ENCODE measurements at regions not wholly inside any gene's neighbourhood (a gene's known extent, or its start where the extent isn't known, plus 50 kb on each side); places are given as distances from the start of the nearest gene placed in this dataset.
"Not testable (repeated sequence)": the region's sequence is repeated elsewhere in the genome, so short reads cannot be mapped to it uniquely, and the experiment has no call there.

DNA sequence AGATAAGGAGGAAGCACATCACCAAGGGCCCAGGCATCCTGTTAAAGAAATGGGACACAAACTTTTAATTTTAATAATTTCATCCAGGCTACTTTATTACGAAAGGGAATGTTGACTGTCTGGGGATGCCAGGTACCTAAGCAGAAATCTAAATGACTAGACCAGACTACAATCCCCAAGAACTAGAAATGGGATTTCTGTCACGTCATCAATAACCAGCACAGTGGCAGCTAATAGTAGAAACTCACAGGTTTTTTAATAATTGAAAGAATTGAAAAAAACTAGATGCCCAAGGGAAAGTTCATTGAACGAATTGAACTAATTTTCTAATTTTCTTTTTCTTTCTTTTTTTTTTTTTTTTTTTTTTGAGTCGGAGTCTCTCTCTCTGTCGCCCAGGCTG, 789.3 kb downstream of the IGSF11 start:
- in situ Hi-C loops (cut with HindIII; ENCODE audit: low sequenced_read_pairs), result no loop called here

DNA sequence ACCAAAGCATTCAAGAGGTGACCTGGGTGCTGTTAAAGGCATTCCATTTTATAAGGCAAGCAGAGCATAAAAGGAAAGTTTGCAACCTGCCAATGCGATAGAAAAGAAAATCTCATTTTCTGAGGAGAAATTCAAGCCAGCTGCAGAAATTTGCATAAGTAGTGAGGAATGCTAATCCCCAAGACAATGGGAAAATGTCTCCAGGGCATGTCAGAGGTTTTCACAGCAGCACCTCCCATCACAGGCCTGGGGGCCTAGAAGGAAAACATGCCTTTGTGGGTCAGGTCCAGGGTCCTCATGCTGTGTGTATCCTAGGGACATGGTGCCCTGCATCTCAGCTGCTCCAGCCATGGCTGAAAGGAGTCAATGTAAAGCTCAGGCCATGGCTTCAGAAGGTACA, 775.8 kb downstream of the IGSF11 start:
- in situ Hi-C loops (cut with HindIII; ENCODE audit: low sequenced_read_pairs), result not testable (repeated sequence)

DNA sequence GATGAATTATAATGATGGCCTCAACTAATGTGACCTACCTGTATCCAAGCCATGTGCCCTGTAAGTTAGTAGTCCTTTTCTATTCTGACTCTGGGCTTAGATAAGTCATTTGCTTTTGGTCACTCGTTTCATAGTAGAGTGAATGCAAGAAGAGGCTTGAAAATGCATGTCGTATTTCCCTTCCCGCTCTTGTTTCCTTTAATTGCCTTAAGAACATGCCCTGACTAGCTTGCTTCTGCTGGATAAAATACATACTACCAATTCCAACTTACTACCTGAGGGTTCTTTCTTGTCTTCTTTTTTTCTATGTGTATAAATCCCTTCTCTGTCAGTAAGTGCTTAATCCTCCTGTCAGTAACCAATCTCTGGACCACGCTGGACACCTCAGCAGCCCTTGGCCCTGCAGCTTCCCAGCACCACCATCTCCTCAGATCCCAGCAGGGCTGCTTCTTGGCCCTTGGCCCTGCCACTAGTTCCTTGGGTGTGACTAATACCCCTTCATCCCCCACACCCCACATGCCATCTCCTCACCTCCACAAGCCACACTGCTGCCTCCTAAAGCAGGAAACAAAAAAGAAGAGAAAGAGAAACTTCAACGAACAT, 771.7 kb downstream of the IGSF11 start:
- in situ Hi-C loops (cut with HindIII; ENCODE audit: low sequenced_read_pairs), result no loop called here

DNA sequence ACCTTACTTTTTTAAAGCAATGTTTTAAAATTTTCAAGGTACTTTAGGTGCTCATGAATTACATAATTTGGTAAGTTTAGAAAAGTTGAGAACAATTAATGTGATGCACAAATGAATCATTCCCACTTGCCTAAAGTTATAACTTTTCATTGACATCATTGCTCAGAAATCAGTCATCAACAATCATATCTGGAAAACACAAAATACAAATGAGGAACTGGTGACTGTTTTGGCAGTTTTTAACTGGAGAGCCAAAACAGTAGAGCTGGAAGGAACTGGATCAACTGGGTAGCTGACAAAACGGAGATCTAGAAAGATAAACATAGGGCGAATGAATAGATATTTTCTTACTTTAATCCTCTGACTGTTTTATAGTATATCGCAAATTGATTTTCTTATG, 767.1 kb downstream of the IGSF11 start:
- in situ Hi-C loops (cut with HindIII; ENCODE audit: low sequenced_read_pairs), result no loop called here

DNA sequence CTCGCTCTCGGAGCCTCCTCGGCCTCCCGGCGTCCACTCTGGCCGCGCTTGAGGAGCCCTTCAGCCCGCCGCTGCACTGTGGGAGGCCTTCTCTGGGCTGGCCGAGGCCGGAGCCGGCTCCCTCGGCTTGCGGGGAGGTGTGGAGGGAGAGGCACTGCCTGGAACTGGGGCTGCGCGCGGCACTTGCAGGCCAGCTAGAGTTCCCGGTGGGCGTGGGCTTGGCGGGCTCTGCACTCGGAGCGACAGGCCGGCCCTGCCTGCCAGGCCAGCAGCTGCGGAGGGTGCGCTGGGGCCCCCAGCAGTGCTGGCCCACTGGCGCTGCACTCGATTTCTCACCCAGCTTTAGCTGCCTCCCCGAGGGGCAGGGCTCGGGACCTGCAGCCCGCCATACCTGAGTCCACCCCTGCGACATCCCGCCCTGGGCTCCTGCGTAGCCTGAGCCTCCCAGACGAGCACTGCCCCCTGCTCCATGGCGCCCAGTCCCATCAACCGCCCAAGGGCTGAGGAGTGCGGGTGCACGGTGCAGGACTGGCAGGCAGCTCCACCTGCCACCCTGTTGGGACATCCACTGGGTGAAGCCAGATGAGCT, 765.0 kb downstream of the IGSF11 start:
- in situ Hi-C loops (cut with HindIII; ENCODE audit: low sequenced_read_pairs), result no loop called here

DNA sequence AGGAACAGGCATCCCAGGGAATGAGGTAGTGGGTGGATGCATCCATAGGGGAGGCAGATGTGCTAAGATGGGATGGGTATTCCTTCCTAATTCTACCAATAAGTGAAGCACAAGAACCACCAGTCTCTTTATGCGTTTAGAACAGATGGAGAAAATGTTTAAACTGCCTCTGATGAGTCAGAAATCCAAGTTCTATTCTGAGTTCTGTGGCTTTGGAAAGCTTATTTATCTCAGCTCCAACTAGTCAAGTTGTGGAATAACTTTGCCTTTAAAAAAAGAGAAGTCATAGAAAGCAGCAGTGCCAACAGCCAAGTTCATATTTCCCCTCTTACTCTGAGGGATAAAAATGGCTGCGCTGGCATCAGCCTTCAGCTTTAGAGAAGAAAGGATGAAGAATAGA, 761.7 kb downstream of the IGSF11 start:
- in situ Hi-C loops (cut with HindIII; ENCODE audit: low sequenced_read_pairs), result no loop called here

DNA sequence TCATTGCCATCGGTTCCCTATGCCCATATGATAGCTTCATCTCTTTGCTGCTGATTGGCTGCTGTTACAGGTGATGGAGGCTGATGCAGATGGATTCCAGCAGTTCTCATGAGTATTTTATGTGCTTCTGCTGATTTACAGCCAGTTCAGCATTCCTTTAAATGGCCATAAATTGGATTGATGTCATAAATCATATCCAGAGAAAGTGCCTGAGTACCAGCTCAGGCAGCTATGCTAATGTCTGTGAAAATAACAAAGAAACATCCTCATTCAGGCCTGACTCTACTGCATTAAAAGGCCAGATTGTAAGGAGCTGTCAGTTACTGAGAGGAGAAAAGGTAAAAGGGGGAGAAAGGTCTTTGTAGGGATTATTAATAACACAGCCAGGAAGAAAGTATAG, 756.8 kb downstream of the IGSF11 start:
- in situ Hi-C loops (cut with HindIII; ENCODE audit: low sequenced_read_pairs), result no loop called here

DNA sequence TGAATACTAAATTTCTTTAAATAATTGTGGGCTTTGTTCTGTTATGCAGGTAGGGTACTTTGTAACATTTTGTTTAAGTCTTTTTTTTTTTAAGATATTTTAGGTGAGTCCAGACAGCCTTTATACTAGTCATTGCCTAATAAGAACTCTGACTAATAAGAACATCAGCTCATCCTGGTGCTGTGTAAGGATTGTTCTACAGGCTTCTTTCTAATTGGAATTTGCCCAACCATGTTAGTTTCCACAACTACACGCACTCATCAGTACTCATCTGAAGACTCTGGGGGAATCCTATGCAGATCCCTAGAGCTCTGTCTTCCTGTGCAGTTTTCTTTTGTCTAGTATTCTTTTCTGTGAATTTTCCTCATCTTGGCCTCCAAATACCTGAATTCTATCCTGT, 741.8 kb downstream of the IGSF11 start:
- in situ Hi-C loops (cut with HindIII; ENCODE audit: low sequenced_read_pairs), result no loop called here

DNA sequence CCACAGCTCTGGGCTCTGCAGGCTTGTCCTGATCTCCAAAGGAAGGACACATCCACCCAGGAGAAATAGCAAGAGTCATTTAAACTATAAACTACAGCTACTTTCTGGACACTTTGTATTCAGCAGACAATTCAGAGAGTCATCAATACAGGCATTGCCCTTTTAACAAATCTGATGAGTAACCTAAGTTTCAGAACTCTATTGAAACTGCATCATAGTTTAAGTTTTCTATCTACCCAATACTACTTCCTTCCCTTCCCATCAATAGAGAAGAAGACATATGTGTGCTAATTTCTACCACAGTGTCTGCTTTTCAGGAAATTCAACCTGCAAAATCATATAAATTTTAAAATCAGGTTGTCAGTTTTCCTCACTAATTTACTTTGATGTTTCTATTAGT, 736.5 kb downstream of the IGSF11 start:
- in situ Hi-C loops (cut with HindIII; ENCODE audit: low sequenced_read_pairs), result no loop called here

DNA sequence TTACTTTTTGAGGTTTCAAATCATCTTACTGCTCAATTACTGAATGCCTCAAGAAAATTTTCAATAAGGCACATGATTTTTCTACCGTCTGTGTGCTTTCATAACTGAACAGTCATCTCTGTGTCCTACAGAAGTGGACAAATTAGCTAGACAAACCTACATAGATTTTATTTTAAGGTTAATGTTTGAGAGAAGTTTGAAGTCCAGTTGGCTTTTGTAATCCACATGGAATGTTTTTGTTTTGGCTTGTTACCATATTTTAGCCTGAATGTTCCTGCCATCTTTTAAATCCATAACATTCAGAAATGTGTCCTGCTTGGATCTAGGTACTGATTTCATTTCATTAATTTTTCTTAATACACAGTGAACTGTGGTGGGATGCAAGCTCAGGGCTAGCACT, 730.1 kb downstream of the IGSF11 start:
- in situ Hi-C loops (cut with HindIII; ENCODE audit: low sequenced_read_pairs), result no loop called here

DNA sequence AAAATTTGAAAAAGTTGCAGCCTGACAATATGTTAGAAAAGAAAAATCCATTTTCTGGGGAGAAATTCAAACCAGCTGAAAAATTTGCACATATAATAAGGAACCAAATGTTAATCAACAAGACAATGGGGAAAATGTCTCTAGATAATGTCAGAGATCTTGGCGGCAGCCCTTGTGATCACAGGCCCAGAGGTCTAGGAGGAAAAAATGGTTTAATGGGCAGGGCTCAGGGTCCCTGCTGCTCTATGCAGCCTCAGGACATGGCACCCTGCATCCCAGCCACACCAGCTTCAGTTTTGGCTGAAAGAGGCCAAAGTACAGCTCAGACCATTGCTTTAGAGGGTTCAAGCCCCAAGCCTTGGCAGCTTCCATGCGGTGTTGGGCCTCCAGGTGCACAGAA, 701.9 kb downstream of the IGSF11 start:
- in situ Hi-C loops (cut with HindIII; ENCODE audit: low sequenced_read_pairs), result no loop called here

DNA sequence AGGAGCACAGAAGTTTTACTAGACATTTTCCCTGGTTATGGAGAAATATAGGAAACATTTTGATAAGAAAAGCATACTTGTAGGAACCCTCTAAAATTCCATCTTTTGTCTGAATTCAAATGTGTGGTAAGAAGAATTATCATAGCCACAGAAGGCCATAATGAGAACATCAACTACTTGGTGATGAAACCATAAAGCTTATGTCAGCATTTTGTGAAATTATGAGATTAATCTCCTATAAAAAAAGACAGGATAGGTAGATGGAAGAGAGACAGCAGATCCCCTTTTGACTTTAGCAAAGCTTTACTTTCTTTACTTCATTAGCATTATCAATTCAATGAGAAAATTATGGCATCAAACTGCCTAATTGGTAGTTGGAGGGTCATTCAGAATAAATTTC, 697.0 kb downstream of the IGSF11 start:
- in situ Hi-C loops (cut with HindIII; ENCODE audit: low sequenced_read_pairs), result no loop called here

DNA sequence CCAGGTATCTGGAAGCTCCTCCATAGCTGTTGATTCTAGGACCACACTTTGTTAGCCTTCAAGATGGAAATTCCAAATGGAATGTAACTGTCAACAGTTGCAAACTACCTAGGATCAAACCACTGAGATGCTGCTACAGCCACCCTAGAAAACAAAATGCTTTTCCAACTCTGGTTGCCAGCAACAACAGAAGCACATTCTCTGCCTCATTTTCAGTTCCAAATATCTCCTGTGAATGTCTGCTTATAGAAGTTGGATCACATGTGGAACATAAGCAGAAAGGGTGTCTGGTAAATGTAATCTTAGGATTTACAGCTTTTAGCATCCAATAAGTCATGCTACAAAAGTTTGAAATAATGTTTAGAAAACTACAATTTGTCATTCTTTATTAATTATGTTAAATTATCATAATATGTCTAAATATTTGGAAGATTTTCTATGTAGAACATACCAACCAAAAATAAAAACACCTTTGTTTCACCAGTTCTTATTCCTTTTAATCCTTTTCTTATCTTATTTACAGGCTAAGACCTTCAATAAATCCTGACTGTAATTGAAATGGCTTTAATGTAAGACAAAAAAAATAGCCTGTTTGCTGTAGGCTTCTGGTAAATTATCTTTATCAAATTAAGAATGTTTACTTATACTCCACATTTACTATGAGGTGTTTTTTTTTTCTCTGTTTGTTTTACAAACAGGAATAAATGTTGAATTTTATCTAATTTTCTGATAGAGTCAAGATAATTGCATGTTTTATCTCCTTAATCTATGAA, 687.1 kb downstream of the IGSF11 start:
- in situ Hi-C loops (cut with HindIII; ENCODE audit: low sequenced_read_pairs), result no loop called here

DNA sequence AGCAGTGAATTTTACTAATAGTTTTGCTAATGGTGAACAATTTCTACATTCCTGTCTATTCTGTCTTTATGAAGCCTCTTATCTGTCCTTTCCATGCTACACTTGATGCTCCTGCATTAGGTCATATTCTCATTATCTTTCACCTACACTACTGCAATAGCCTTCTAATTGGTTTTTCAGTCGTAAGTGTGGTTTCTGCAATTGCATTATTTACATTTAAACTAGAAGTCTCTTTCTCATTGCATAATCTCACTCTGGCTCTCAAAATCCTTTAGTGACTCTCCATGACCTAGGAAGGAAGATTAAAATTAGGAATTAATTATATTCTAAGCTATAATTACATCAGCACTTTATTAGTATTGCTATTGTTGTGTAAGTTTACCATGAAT, 686.5 kb downstream of the IGSF11 start:
- in situ Hi-C loops (cut with HindIII; ENCODE audit: low sequenced_read_pairs), result no loop called here

DNA sequence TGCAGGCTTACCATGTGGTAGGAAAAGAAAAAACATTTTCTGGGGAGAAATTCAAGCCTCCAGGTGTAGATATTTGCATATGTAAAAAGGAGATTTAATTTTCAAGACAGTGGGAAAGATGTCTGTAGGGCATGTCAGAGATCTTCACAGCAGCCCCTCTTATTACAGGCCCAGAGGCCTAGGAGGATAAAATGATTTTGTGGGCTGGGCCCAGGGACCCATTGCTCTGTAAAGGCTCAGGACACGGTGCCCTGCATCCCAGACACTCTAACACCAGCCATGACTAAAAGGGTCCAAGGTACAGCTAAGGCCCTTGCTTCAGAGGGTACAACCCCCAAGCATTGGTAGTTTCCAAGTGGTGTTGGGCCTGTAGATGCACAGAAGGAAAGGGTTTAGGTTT, 680.1 kb downstream of the IGSF11 start:
- in situ Hi-C loops (cut with HindIII; ENCODE audit: low sequenced_read_pairs), result no loop called here

DNA sequence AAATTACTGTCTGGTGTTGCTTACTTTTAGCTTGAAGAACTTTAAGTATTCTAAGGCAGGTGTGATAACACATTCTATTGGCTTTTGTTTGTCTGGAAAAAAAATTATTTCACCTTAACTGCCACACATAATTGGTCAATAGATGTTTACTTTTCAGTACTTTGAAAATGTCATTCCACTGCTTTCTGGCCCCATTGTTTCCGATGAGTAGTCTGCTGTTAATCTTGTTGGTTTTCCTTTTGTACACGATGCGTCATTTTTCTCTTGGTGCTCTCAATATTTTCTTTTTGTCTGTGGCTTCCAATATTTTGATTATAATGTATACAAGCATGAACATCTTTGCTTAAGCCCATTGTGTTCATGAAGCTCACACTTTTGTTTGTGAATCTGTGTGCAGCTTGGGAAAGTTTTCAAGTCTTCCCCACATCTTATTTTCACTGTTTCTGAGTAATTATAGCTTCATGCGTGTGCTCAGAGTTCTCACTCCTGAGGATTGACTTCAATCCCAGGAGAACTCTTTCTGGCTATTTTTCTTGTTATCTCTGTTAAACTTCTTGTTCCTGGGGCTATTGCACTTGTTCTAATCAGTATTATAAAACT, 664.7 kb downstream of the IGSF11 start:
- in situ Hi-C loops (cut with HindIII; ENCODE audit: low sequenced_read_pairs), result no loop called here

DNA sequence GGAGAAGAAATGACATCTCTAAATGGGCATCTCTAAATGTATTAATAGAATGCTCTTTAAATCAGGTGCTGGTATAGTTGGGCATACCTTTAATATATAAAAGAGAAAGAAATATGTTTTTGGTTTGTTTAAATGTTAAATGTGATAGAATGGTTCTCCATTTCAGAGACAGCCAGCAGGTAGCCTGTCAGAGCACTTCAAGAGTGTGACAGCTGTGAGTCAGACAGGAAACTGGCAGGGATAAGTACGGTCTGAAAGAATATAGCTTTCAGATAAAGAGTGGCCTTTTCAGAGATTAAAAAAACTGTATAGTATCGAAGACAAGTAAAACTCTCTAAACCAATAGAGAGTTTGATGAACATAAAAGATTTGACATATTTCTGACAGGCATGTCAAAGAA, 654.1 kb downstream of the IGSF11 start:
- in situ Hi-C loops (cut with HindIII; ENCODE audit: low sequenced_read_pairs), result no loop called here

DNA sequence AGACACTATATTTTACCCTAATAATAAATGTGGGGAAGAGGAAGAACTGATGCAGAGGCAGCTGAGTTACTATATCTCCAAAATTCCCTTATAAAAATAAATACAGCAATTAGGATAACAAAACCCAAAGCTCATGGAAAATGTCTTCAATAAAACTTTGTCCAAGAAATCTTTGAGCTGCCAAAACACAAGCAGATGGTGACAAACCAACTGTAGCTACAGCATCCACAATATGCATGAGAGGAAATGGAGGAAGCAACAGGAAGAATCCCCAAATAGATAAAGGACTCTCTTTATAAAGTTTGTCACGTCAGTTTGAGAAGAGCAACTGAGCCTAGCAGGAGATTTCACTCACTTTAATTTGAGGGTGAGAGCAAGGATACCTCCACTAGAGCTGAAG, 638.2 kb downstream of the IGSF11 start:
- in situ Hi-C loops (cut with HindIII; ENCODE audit: low sequenced_read_pairs), result no loop called here

DNA sequence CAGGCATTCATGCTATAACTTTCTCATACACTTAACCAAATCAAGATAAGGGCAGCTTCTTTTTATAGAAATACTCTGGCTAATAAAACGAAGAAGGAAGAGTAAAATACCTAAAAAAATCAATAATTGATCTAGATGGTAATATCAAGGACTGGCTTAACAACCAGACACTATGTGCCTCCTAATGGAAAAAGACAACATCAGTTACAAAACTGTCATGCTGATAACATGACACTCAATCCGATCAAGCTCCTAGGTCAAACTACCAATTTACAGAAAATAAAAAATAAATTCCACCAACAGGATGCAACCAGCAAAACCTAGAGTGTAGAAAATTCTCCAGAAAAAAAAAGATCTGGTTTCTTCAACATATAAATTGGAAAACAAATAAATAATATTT, 634.6 kb downstream of the IGSF11 start:
- in situ Hi-C loops (cut with HindIII; ENCODE audit: low sequenced_read_pairs), result no loop called here

DNA sequence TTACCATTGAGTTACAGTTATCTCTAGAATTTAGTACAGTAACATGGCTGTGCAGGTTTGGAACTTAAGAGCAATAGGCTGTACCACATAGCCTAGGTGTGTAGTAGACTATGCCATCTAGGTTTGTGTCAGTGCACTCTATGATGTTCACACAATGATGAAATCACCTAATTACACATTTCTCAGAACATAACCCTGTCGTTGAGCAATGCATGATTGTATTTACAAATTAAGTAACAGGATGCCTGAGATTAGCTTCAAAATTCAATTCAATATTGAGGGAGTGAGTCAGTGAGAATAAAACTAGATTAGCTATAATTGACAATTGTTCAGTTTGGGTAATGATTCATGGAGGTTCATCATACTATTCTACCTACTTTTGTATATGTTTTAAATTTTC, 633.8 kb downstream of the IGSF11 start:
- in situ Hi-C loops (cut with HindIII; ENCODE audit: low sequenced_read_pairs), result no loop called here

DNA sequence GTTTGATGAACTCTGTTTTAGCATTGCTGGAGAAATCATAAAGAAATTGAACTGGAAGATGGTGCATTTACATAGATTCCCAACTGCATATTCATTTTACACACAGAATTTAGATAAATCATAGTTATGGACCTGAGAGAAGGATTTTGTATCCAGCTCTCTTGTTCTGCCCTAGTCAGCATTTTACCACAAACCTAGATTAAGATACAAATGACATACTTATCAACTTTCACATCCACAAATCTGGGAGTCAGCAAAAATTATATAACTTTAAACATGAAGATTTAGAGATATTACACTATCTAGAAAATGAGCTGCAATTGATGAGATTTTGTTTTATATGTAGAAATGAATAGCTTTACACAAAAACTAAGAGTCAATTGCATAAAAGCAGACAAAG, 632.8 kb downstream of the IGSF11 start:
- in situ Hi-C loops (cut with HindIII; ENCODE audit: low sequenced_read_pairs), result no loop called here

DNA sequence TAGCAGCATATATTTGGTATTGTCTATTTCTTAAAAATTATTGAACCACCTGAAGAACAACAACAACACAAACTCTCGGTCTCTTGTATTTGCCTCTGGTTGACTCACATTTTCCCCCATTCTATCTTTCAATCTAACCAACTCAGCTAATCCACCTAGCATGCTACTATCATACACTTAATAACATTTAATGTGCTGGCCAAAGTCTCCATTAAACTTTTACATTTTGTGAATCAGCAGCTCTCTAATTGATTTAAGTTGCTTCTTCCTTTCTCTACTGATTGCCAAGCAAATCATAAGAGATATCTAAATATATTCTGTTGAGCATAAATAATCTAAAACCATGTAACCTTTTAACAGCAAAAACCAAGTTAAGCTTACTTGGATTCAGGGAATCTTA, 631.7 kb downstream of the IGSF11 start:
- in situ Hi-C loops (cut with HindIII; ENCODE audit: low sequenced_read_pairs), result no loop called here
